Stimulated activated CD4-positive, alpha-beta T cell treated with anti-CD3 and anti-CD28 coated beads, Interleukin-4, amount 100 ng/mL, for 1 hour (primary cell): ENCODE measurements at regions not wholly inside any gene's neighbourhood (a gene's known extent, or its start where the extent isn't known, plus 50 kb on each side); places are given as distances from the start of the nearest gene placed in this dataset.

ENCODE experiments used
- DNase-seq: peaks from one replicate; pipeline ENCODE4 v3.0.0-alpha.2; 2020

GRCh38 chr1:184141361-184141880, 89.9 kb downstream of the TSEN15 start:
- DNase-seq = no peak

- DNase-seq = no peak
Measured at GRCh38 chr1:184143449-184143848, 91.9 kb downstream of the TSEN15 start.

- no peak for DNase-seq
Measured at GRCh38 chr1:184145083-184145482, 93.6 kb downstream of the TSEN15 start.

DNA sequence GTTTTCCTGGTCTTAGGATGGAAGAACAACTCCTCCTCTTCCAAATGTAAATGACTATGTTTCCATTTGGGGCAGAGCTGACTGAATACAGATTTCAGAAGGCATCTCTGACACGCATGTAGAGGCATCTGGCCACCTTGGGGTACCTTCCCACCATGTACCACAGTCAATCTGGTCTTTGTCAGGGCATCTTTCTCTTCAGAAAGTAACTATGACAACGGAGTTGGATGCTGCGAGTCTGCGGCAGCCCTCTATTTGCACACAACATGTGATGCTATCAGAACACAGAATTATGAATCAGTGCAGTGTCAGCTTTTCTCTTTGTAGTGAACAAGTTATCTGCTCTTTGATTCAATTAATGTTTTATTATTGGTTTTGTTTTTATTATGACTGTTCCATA, 94.7 kb downstream of the TSEN15 start:
- DNase-seq = no peak

- DNase-seq = no peak
Measured at GRCh38 chr1:184150776-184151531, 99.4 kb downstream of the TSEN15 start.

GRCh38 chr1:184152434-184152898, 100.9 kb downstream of the TSEN15 start:
- DNase-seq = no peak

GRCh38 chr1:184152974-184153373, 101.4 kb downstream of the TSEN15 start:
- no peak for DNase-seq

- no peak for DNase-seq
Measured at GRCh38 chr1:184153731-184154130, 102.2 kb downstream of the TSEN15 start.

DNA sequence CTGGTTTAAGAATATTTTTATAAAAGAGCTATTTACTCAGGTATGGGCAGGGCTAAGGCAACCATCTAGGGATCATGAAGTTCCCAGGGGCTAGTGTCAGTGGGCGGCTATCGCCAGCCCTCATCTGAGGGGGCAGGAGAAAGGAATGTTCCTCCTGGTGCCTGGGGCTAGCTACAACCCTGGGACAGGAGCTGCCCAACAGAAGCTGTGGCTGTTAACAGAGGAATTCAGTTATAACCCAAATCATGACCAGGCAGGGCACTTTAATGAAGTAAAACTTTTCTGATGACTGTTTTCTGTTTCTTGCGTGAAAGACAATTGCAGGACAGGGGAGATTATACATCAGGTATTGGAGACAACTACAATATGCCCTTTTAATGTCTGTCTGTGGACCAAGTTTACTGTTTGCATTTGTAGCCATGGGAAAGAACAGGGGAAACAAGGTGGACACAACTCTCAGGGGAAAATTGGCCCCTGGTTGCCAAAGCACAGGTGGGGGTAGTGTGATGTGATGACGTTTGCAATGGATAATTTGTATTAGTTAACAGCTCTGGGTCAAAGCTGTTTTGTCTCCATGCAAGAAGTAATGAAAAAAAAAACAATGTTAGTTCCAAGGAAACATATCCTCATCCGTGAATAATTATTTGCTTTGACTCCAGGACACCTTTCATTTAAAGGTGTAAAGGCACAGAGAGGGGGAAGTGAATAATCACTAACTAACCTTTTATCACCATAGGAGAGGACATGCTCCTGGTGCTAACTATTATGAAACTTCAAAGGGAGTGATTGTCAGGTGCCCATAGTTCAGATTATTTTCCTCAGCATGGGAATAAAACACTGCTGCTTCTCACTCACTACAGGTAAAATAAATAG, 105.2 kb downstream of the TSEN15 start:
- DNase-seq = no peak

DNA sequence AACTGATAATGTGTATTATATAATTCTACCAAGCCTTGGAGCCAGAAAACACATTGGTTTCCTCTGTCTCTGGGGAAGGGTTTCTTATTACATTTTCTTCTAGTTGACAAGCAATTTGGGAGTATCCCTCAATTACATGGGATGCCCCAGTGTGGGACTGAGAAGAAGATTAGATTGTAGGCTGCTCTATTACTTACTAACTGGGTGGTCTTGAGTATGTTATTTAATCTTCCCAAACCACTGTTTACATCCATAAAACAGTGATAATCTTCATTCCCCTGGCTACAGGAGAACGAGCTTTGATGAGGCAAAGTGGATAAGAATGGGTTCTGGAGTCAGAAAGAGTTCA, 105.8 kb downstream of the TSEN15 start:
- DNase-seq = no peak

DNA sequence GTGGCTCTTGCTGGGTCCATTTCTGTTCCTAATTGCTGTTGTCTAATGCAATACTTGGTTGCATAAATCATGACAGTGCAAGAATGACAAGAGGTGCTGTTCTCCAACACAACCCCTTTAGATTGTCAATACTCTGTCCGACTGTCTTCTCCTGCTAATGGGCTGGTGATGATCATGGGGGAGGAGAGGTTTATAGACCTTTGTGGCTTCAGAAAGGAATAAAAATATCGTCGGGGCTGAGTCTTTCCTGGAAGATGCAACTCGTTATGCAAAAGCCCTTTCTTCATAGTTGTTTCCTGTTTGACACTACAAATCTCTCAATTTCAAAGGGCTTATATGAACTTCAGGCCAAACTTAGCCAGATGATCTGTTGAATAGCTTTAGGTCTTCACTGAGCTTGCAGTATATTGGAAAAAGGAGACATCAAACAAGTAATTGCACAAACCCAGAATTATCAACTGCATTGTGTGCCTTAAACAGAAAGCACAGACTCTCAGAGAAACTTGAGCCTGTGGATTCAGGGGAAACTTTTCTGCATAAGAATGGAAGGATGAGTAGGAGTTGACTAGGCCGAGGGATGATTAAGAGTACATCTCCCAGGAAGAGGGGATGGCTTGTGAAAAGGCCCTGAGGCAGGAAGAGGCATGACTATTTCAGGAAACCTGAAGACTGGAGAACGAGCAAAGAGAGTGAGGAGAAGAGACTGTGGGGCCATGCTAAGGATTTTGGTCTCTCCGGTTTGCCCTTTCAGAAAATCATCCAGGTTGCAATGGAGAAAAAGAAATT, 107.6 kb downstream of the TSEN15 start:
- DNase-seq = no peak

DNA sequence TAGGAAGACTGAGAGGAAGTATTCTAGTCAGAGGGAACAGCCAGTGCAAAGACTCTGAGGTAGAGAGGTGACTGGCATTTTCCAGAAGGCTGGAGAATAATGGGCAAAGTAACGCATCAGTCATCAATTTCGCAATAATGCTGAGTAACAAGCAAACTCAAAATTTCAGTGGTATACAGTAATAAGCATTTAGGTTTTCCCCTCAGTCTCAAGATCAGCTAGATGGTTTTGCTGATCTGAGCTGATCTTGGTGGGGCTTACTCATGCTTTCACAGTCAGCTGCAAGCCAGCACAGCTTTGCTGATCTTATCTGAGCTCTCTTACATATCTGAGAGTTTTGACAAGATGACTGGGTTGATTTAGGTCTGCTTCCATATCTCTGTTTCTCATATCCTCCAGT, 108.7 kb downstream of the TSEN15 start:
- DNase-seq = peak; percentile 6

DNA sequence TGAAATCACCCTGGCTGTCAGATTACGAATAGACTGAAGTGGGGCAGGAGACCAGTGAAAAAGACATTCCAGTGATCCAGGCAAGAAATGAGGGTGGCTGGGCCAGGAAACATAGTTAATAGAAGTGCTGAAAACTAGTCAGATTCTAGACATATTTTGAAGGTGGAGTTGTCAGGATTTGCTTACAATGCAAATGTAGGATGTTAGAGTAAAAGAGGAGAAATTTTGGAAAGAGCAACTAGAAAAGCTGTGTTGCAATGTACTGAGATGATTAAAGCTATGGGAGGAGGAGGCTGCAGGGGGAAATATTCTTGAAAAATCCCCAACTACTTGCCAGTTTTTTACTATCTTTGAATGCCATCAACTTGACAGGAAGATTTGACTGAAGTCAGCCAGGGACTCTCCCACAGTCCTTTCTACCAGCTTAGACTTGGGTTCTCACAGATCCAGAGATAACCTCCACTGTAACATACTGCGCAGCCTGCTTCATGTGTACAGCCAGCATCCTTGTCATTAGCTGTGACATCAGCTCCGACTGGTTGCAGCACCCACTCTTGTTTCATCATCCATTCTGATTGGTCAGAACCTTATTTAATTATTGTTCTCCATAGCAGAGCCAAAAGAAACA, 109.7 kb downstream of the TSEN15 start:
- peak; percentile 2 for DNase-seq

DNA sequence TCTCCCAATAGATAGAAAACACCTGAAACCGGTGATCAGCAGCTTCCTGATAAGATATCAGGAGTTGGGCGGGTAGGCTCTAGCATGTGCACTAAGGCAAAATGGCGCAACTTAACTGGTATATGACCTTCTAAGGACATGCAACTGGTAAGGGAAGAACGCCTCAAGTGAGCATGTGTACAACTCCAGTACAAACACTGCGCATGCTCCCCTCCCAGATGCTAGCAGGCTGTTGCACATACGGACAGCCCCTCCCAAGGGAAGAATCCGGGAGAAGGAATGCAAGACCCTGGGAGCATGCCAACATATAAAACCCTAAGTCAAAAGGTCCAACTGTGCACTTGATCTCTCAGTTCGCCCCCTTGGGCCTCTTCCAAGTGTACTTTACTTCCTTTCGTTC, 110.8 kb downstream of the TSEN15 start:
- DNase-seq = no peak

DNA sequence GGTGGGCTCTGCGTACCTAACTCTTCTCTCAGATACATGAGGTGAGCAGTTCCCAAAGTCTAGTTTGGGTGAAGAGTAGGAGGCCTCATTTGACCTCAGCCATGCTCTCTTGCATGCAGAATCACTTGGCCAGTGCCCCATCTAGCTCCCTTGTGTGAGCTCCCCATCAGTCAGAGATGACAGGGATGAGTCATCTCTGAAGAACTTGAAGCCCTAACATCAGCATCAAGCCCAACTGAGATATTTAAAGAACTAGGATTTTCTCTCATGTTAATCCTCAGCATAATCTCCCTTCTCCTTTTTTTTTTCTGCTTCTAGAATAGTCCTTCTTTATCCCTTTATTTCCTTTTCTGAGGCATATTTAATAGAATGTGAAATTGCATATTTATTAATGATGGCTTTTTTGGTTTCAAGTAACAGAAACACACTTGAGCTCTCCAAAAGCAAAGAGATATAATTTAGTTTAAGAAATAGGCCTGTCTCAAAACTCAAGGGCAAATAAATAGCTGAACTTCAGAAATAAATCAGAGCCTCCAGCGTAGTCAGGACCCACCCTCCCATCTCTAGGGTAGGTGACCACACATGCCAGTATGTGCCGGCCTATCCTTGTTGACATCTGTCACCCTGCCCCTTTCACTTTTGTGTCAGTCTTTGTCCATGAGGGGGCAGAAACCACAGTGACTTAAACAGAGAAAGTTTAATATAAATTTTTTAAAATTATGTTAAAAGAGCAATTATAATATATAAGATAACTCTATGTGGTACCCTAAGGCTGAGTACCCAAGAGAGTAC, 112.3 kb downstream of the TSEN15 start:
- no peak for DNase-seq

GRCh38 chr1:184164536-184164935, 113.0 kb downstream of the TSEN15 start:
- no peak for DNase-seq

DNA sequence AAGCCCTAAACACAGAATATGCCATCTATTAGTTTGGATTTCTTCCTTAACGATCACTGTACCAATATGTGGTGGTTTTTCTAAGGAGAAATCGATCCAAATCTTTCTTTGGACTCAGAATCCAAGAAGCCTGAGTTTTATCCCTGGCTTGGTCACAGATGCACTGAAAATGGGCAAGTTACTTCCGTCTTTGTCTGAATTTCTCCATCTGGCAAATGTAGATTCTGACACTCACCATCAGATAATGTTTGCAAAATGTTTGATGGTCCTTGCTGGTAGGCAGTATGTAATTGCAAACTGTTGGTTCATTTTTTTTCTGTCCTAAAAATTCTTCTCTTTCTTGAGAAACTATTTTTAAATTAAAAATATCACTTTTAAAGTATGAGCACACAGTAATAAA, 115.0 kb downstream of the TSEN15 start:
- DNase-seq = no peak

- no peak for DNase-seq
Measured at GRCh38 chr1:184167352-184167751, 115.8 kb downstream of the TSEN15 start.

GRCh38 chr1:184170719-184171118, 119.2 kb downstream of the TSEN15 start:
- DNase-seq = no peak

- no peak for DNase-seq
Measured at GRCh38 chr1:184176058-184176457, 124.5 kb downstream of the TSEN15 start.

- DNase-seq = no peak
Measured at GRCh38 chr1:184181044-184181443, 129.5 kb downstream of the TSEN15 start.

GRCh38 chr1:184183919-184184318, 132.4 kb downstream of the TSEN15 start:
- no peak for DNase-seq
